ENCODE measurements at regions not wholly inside any gene's neighbourhood (a gene's known extent, or its start where the extent isn't known, plus 50 kb on each side); places are given as distances from the start of the nearest gene placed in this dataset.

DNA sequence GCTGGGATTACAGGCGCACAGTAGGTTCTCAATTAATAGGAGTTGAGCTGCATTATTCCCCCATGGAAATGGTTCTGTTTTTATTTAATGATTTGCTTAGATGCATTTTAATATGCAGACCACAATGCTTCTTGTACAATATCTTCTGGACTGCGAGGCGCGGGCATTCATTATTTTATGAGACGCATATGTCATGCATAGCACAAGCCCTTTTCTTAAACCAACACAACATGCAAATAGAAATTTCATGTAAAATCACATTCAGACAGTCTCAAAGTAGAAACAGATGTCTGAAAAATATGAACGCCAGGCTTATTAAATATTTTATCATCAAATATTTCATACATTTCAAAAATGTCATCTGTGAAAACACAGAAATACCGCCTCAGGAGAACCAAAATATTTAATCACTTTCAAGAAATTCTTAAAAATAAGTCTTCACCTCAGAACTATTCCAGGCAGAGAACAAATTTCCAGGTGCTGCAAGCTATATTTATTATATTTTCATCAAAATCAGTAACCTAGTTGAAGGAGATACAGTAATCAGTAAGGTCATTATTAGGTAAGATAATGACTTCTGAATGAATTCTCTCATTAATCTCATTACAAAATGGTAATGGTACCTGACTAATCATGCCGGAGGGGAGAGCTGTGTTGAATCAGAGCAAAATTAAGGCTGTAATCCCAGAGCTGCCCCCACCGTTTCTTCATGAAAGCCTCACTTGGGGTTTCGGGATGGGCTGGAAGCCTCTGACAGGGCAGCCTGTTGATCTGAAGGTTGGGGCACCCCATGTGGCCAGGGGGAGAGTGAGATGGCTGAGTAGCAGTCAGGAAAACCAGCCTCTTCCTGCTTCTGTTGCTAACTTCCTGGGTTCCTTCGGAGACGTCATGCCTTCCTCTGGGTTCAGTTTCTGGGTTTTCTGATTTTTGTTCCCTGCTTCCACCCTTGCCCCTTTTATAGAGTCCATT lies 133.9 kb upstream of the ZNF618 start:
- DNase-seq (ENCODE audit: low read depth) = no peak

DNA sequence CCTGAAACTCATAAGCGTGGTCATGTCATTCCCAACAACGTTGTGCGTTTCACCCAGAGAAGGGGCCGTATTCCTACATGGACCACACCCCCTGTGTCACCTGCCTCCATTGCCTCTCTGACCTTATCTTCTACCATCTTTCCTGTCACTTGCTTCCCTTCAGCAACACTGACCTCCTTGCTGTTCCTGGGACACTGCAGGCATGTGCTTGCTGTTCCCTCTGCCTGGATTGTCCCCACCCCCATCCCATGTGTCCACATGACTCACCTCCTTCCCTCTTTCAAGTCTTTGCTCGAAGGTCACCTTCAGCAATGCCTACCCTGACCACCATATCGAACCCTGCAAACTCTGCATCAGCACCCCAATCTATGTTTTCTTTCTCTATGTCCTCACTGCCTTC lies 133.2 kb upstream of the ZNF618 start:
- DNase-seq (ENCODE audit: low read depth) = no peak

GRCh38 chr9:113746486-113746885 lies 129.6 kb upstream of the ZNF618 start:
- no peak for DNase-seq (ENCODE audit: low read depth)

- no peak for DNase-seq (ENCODE audit: low read depth)
These were observed 128.0 kb upstream of the ZNF618 start for GRCh38 chr9:113748135-113748534.

- no peak for DNase-seq (ENCODE audit: low read depth)
These were observed 122.5 kb upstream of the ZNF618 start for GRCh38 chr9:113753398-113754119.

GRCh38 chr9:113754739-113755138 lies 121.4 kb upstream of the ZNF618 start:
- DNase-seq (ENCODE audit: low read depth) = no peak

DNA sequence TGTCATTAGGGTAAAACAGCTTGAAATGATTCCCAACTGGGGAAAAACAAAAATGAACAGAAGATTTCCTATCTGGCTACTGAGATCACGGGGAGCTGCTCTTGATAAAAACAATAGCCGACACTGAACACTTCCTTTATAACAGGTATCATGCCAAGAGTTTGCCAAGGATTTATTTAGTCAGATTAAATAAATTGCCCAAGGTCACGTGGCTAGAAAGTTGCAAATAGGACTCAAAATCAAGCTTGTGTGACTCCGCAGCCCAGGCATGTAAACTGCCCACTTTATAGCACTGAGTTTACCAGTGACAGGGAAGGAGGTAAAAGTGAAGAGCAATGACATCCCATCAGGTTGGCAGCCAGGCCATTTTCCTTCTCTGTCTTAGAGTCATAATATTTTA lies 120.7 kb upstream of the ZNF618 start:
- DNase-seq (ENCODE audit: low read depth) = no peak

DNA sequence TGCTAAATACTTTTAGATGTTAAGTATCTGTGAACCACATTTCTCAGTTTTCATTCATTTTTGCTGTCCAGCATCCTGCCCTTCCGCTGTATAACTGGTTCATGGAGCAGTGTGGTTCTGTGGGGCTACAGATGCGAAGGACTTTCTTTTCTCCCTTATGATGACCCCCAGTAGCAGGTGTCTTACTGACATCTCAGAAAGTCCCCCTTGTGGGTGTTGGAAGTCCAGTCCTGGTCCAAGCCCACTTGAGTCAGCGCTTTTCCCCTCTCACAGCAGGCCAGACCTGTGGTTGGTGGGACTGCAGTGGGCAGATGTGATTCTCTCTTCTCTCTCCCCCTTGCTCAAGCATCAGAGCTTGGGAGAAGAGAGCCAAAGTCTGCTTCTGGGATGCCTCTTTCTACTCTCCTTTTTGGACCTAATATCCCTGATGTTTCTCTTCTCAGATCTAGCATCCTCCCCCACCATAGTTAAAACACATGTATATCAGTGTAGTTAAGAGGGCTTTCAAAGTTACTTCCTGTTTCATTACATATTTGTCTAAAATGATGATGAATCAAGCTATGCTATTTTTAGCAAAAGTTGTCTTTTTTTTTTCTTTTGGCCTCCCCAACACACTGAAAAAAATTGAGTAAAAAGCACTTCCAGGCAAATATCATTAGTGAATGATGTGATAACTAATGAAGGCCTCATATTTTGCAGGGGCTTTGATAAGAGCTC lies 119.5 kb upstream of the ZNF618 start:
- no peak for DNase-seq (ENCODE audit: low read depth)

DNA sequence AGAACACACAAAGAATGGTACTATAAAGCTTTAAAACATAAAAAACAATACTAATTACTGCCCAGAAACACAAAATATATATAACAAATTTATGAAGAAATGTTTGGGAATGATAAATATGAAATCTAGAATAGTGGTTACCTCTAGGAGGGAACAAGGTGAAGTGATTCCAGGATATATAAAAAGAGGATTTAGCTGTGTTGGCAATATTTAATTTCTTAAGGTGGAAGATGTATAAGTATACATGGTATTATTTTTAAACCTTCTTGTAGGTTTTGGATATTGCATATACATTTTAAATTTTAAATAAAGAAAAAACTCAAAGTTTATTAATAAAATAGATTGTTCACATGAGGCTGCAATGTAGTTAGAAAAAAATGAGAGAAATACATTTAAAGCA lies 112.7 kb upstream of the ZNF618 start:
- no peak for DNase-seq (ENCODE audit: low read depth)

DNA sequence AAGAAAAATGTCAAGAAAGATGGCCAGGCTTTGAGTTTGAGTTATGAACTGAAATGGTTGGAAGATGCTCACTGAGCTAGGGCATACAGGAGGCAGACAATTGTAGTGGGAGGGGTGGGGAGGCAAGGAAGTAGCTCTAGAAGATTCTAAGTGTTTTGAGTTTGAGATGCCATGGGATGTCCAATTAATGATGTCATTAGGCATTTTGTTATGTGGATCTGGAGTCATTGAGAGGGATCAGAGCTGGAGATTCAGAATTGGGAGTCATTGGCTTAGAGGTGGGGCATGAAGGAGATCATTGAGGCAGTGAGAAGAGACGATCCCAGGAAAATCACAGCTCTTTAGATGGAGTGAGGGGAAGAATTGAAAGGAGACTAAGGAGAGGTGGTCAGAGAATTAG lies 111.5 kb upstream of the ZNF618 start:
- no peak for DNase-seq (ENCODE audit: low read depth)

- no peak for DNase-seq (ENCODE audit: low read depth)
These were observed 106.7 kb upstream of the ZNF618 start for GRCh38 chr9:113769412-113769811.

DNA sequence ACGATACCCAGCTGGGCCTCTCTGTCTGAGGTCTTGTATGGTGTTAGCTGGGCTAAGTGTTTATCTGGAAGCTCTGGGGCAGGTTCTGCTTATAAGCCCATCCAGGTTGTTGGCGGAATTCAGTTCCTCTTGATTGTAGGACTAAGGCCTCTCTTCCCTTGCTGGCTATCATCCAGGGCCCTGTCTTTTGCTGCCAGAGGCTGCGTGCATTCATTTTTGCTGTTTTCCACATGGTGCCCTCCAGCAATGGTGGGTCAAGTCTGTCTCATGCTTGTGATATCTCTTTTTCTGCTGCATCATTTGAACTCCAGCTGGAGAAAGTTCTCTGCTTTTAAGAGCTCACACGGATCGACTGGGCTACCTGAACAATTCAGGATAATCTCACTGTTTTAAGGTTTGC lies 105.7 kb upstream of the ZNF618 start:
- no peak for DNase-seq (ENCODE audit: low read depth)

DNA sequence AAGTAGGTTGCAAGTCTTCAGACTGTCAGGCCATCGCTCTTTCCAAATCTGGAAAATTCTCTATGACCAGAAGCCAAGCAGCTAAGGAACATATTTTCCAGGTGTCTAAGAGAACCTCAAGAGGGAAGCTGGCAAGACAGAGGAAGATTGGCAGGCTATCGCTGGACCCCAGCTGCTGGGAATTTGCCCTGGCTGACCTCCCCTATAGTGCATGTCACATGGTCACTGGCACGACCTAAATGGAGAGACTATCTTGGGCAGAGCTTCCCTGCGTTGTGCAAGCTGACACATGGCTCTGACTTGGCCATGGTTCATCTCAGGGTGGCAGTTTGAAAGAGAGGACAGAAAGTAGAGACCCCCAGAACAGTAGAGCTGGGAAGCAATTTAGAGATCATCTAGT lies 104.9 kb upstream of the ZNF618 start:
- no peak for DNase-seq (ENCODE audit: low read depth)

DNA sequence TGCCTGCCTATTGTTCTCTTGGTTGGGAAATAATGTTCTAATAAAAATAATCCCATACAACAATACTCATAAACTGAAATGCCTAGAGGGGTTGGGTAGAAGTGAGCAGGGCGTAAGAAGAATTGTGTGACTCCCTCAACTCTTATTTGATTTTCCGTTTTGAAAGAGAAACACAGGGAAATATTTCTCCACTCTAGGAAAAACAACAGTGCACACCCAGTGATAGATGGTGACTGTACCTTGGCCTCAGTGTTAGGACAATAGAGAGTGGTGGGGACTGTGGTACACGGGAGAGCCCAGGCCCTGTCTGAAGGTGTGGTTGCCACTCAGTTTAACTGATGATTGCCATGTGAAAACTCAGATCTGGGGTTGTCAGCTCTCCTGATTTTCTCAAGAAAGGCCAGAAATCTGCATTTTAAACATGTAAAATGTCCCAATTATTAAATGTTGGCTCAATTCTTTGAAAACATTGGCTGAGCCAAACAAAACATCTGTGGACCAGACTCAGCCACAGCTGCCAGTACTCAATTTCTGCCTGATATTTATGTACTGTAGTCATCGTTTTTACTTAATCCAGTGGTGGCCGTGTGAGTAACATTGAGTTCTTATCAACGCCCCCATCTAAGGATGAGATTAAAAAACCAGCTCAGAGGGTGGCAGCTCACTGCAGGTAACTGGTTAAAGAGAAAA lies 103.8 kb upstream of the ZNF618 start:
- no peak for DNase-seq (ENCODE audit: low read depth)

GRCh38 chr9:113774963-113775362 lies 101.1 kb upstream of the ZNF618 start:
- no peak for DNase-seq (ENCODE audit: low read depth)

GRCh38 chr9:113775749-113776148 lies 100.4 kb upstream of the ZNF618 start:
- no peak for DNase-seq (ENCODE audit: low read depth)

- DNase-seq (ENCODE audit: low read depth) = no peak
These were observed 99.9 kb upstream of the ZNF618 start for GRCh38 chr9:113776194-113776593.

DNA sequence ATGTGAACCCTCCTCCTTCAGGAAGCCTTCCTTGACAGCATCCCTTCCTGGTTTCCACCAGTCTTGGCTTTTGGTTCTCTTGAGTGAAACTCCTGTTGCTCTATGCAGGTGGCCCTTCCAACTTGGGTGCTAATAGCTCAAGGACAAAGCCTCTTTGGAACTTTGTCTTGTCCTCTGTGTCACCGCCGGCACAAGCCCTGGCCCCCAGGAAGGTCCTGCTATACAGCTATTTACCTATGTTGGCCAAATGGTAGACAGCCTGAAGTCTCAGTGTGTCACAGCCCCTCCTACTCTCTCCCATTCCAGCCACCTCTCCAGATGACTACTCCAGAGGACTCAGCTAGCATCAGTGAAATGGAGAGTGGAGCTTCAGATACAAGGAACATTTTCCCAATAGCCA lies 94.7 kb upstream of the ZNF618 start:
- DNase-seq (ENCODE audit: low read depth) = no peak

DNA sequence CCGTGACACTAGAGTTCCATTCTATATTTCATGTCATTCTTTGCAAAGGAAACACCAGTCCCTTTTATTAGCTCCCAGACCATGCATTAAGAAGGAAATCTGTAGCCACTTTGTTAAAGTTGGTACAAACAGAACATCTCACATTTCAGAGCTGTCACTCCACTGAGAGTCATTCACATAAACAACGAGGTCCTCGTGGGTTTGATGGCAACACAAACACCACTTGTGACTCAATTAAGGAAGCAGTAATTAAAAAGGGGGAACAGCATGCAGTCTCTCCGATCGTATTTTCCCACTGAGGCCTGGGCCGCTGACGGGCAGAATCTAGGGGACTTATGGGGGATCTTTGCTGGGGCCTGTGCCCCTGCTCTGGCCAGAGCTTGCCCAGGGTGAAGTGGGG lies 94.2 kb upstream of the ZNF618 start:
- no peak for DNase-seq (ENCODE audit: low read depth)

DNA sequence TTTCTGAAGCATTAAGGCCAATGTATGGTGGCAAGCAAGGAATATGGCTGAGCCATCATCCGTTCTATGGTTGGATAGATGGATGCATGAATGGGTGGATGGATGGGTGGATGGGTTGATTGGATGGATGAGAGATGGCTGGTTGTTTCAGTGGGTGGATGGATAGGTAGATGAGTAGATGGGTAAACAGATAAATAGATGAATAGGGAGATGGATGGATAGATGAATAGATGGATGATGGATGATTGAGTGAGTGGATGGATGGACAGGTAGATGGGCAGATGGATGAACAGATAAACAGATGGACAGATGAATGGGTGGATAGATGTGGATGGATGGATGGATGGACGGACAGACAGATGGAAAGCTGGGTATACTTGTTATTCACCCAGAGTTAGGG lies 92.6 kb upstream of the ZNF618 start:
- no peak for DNase-seq (ENCODE audit: low read depth)

- no peak for DNase-seq (ENCODE audit: low read depth)
These were observed 90.8 kb upstream of the ZNF618 start for GRCh38 chr9:113785334-113785733.

DNA sequence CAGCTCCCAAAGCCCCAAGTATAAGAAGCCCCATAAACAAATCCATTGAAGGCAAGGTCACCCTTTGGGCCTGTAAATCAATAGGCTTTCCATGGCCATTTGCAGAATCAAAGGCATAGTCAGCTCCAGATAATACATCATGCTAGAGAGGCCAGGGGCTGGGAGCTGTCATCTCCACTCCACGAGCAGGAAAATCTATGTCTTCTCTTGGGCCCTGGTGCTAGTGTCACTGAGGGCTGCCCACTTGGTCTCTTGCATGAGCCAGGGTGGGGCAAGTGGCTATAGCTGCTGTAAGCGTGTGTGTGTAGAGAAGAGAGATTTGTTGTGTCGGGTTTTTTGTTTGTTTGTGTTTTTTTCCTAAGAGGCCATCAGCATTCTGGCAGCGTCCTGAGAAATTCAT lies 90.0 kb upstream of the ZNF618 start:
- no peak for DNase-seq (ENCODE audit: low read depth)

Measured in activated T-helper 1 cell treated with Interleukin-2 at 50 U/mL for 16 hours (primary cell).